Endothelial cell of umbilical vein (primary cell): ENCODE measurements at regions not wholly inside any gene's neighbourhood (a gene's known extent, or its start where the extent isn't known, plus 50 kb on each side); places are given as distances from the start of the nearest gene placed in this dataset.

Source experiments
- BruUV-seq: library from RNA; stranded (reverse); fragments of 400-500 nt; replicated peaks from 2 replicates; lab custom pipeline; 2021; lab: Mats Ljungman, UMichigan
- CTCF ChIA-PET: fragments of 300-600, 350-600 bp; sonication (Branson Sonifier 250); formaldehyde crosslinking; loops from one replicate; lab custom pipeline; 2021; ENCODE audit warnings: antibody characterized with exemption, inconsistent platforms; lab: Charles Lee
- POLR2A ChIA-PET: fragments of 300-600, 350-600 bp; sonication (Branson Sonifier 250); formaldehyde crosslinking; loops from one replicate; lab custom pipeline; 2021; ENCODE audit warnings: antibody characterized with exemption, inconsistent platforms; lab: Charles Lee
- DNase-seq: peaks from one replicate; pipeline ENCODE4 v3.0.0-alpha.2; 2011; ENCODE audit warnings: low read depth, low spot score
- FAIRE-seq: peaks from 2 replicates; lab custom pipeline; 2011; peaks lifted over from hg19 to GRCh38; lab: Jason Lieb, UNC
- H2AFZ ChIP-seq: 2 replicates; pipeline ENCODE4 v1.6.0; 2012; ENCODE audit warnings: low read depth, low read length, control low read depth, inconsistent platforms
- H3K27ac ChIP-seq: 2 replicates; pipeline ENCODE4 v1.5.1; 2011; ENCODE audit warnings: low read depth, mild to moderate bottlenecking, control low read depth, low read length, moderate library complexity; ENCODE audit not compliant: insufficient read depth
- H3K27me3 ChIP-seq, 2 experiments: 2 replicates each; pipeline versions ENCODE4 v1.6.0 to v1.6.1; 2011; ENCODE audit warnings: low read length in 2 of 2, mixed read lengths in 1 of 2; ENCODE audit not compliant: control insufficient read depth in 2 of 2, insufficient read depth in 2 of 2
- H3K36me3 ChIP-seq, 2 experiments: 2 replicates in 1 of 2; 3 replicates in 1 of 2; pipeline ENCODE4 v1.5.1; 2011; ENCODE audit warnings: low read length in 2 of 2, mild to moderate bottlenecking in 1 of 2, moderate library complexity in 1 of 2; ENCODE audit not compliant: control insufficient read depth in 2 of 2, insufficient read depth in 2 of 2; ENCODE audit errors: extremely low read depth in 1 of 2
- H3K4me1 ChIP-seq: 3 replicates; pipeline ENCODE4 v1.5.1; 2011; ENCODE audit warnings: mild to moderate bottlenecking, low read length; ENCODE audit not compliant: control insufficient read depth, insufficient read depth; ENCODE audit errors: extremely low read depth
- H3K4me2 ChIP-seq: 2 replicates; pipeline ENCODE4 v1.6.1; 2011; ENCODE audit warnings: low read length, control low read depth, mixed read lengths; ENCODE audit not compliant: insufficient read depth
- H3K4me3 ChIP-seq, 3 experiments: fragments of 200-600 bp in 1 of 3; sonication (generic), shearing (Covaris generic) in 1 of 3; replicated peaks in 1 of 3; 2 replicates each; pipeline ENCODE4 v1.5.1; 2011 to 2016; ENCODE audit warnings: control low read depth in 3 of 3, low read length in 3 of 3, mild to moderate bottlenecking in 2 of 3, inconsistent platforms in 1 of 3, low read depth in 1 of 3, moderate library complexity in 1 of 3; ENCODE audit not compliant: insufficient read depth in 1 of 3
- H3K79me2 ChIP-seq: 2 replicates; pipeline ENCODE4 v1.6.0; 2012; ENCODE audit warnings: low read length, inconsistent platforms; ENCODE audit not compliant: control insufficient read depth, insufficient read depth
- H3K9ac ChIP-seq: replicated peaks from 2 replicates; pipeline ENCODE3; 2011; ENCODE audit warnings: low read length, control low read depth; ENCODE audit not compliant: insufficient read depth; ENCODE audit errors: extremely low read depth
- H3K9me1 ChIP-seq: replicated peaks from 3 replicates; pipeline ENCODE4 v1.6.0; 2011; ENCODE audit warnings: mild to moderate bottlenecking, low read length; ENCODE audit not compliant: control insufficient read depth, insufficient read depth; ENCODE audit errors: extremely low read depth
- H3K9me3 ChIP-seq: replicated peaks from 2 replicates; pipeline ENCODE4 v1.5.1; 2012; ENCODE audit warnings: low read length, inconsistent platforms; ENCODE audit not compliant: control insufficient read depth, insufficient read depth
- H4K20me1 ChIP-seq: replicated peaks from 2 replicates; pipeline ENCODE3; 2011; ENCODE audit warnings: mild to moderate bottlenecking, low read length; ENCODE audit not compliant: control insufficient read depth, insufficient read depth; ENCODE audit errors: extremely low read depth
- CTCF ChIP-seq, 2 donors: IDR thresholded peaks; 1 replicate in 1 of 2; 2 replicates in 1 of 2; pipeline ENCODE4 v1.5.1; 2011; ENCODE audit warnings: low read length in 2 of 2, mild to moderate bottlenecking in 2 of 2, moderate library complexity in 2 of 2, control low read depth in 1 of 2, inconsistent platforms in 1 of 2, low read depth in 1 of 2; ENCODE audit not compliant: insufficient read depth in 1 of 2; ENCODE audit errors: extremely low read depth in 1 of 2
- EZH2 ChIP-seq: IDR thresholded peaks from 2 replicates; pipeline ENCODE4 v1.6.1; 2012; ENCODE audit warnings: borderline replicate concordance, low read depth, mild to moderate bottlenecking, moderate library complexity, low read length, inconsistent platforms; ENCODE audit not compliant: severe bottlenecking
- FOS ChIP-seq: IDR thresholded peaks from 2 replicates; pipeline ENCODE4 v1.6.1; 2011; ENCODE audit warnings: mild to moderate bottlenecking, low read length, moderate library complexity, borderline replicate concordance; ENCODE audit not compliant: insufficient read depth
- GATA2 ChIP-seq: IDR thresholded peaks from 2 replicates; pipeline ENCODE4 v1.7.0; 2011; ENCODE audit warnings: low read depth, mild to moderate bottlenecking, moderate library complexity, mixed read lengths, low read length; ENCODE audit not compliant: insufficient read length, insufficient read depth
- JUN ChIP-seq: IDR thresholded peaks from 2 replicates; pipeline ENCODE4 v1.6.1; 2011; ENCODE audit warnings: borderline replicate concordance, low read depth; ENCODE audit not compliant: insufficient read length, insufficient read depth
- MYC ChIP-seq: IDR thresholded peaks from one replicate; pipeline ENCODE4 v1.6.1; 2011; ENCODE audit warnings: mild to moderate bottlenecking, low read depth, low read length
- POLR2A ChIP-seq: IDR thresholded peaks from 2 replicates; pipeline ENCODE4 v1.6.1; 2012; ENCODE audit warnings: low read depth, mild to moderate bottlenecking, control low read depth, low read length
- POLR2AphosphoS5 ChIP-seq: IDR thresholded peaks from 2 replicates; pipeline ENCODE4 v1.6.1; 2012; ENCODE audit warnings: low read depth, mild to moderate bottlenecking, control low read depth, low read length, moderate library complexity; ENCODE audit not compliant: insufficient read depth
- dilution Hi-C: fragments of 300-500 bp; cut with MboI; formaldehyde crosslinking; loops from one replicate; pipeline ENCODE4 v1.15.0; 2019; ENCODE audit warnings: low sequenced_read_pairs; ENCODE audit not compliant: extremely low pct_ligation_motif_present
- intact Hi-C: fragments of 100-400 bp; cut with micrococcal nuclease; formaldehyde crosslinking; loops from one replicate; pipeline ENCODE4 v1.10.0; 2022
- TF ChIP-seq, protein P1 (sequence below): IDR thresholded peaks from 2 replicates; pipeline ENCODE4 v1.6.1; 2011; ENCODE audit not compliant: insufficient read depth, insufficient read length

DNA sequence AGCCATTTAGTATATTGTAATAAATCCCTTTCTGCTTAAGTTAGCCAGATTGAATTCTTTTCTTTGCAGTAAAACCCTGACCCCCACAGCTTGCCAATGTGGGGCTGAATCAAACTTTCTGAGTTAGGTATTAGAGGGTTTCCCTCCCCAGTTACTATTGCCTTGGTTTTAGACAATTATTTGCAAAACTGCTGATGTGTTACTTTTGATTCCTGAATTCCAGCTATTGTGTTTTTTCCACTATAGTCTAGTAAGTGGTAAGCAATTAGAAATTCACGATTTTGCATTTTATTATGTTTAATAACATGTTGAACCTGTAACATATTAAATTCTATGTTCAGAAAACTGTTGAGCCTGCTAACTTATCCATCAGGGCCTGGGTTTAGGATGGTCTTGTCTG lies 391.5 kb downstream of the DLEU7 start:
- no peak overlapping the region for H3K4me3 ChIP-seq
- peaks cover 22% of the 10 kb centered on the region for H3K4me1 ChIP-seq
- no peaks in the 10 kb centered on the region for H4K20me1 ChIP-seq
- dilution Hi-C loops = no loop called here
- H3K27me3 ChIP-seq = no peaks in the 10 kb centered on the region
- intact Hi-C loops = no loop called here
- TF ChIP-seq CTCF (IDR thresholded peaks at IDR 0.05; ENCODE audit: extremely low read depth in 1 of 2, insufficient read depth in 1 of 2, low read depth in 1 of 2, low read length in 2 of 2) = no peak
- no peak for TF ChIP-seq POLR2AphosphoS5
- TF ChIP-seq POLR2A = no peak
- no peak for TF ChIP-seq GATA2
- TF ChIP-seq JUN = no peak
- TF ChIP-seq FOS = no peak
- TF ChIP-seq MYC = no peak
- TF ChIP-seq, protein P1, sequence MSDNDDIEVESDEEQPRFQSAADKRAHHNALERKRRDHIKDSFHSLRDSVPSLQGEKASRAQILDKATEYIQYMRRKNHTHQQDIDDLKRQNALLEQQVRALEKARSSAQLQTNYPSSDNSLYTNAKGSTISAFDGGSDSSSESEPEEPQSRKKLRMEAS = no peak
- TF ChIP-seq EZH2 = no peak
- H3K9me3 ChIP-seq = no peaks in the 10 kb centered on the region
- no peak overlapping the region for H3K4me2 ChIP-seq
- no peak overlapping the region for H3K27ac ChIP-seq
- H2AFZ ChIP-seq = no peak overlapping the region
- H3K36me3 ChIP-seq = no peaks in the 10 kb centered on the region
- no peak overlapping the region for H3K9ac ChIP-seq
- ChIA-PET POLR2A (no interaction called here), CTCF (interaction anchor here (1.4 to 3.2 kb wide), 2 partner anchors 11 to 78 kb away, joined by 3 to 12 read pairs; no protein-coding TSS in a partner anchor)
- BruUV-seq = no TSS peak
- DNase-seq (no peak), FAIRE-seq (no peak)
- no peaks in the 10 kb centered on the region for H3K9me1 ChIP-seq
- no peaks in the 10 kb centered on the region for H3K79me2 ChIP-seq
